ENCODE measurements at regions not wholly inside any gene's neighbourhood (a gene's known extent, or its start where the extent isn't known, plus 50 kb on each side); places are given as distances from the start of the nearest gene placed in this dataset.

DNA sequence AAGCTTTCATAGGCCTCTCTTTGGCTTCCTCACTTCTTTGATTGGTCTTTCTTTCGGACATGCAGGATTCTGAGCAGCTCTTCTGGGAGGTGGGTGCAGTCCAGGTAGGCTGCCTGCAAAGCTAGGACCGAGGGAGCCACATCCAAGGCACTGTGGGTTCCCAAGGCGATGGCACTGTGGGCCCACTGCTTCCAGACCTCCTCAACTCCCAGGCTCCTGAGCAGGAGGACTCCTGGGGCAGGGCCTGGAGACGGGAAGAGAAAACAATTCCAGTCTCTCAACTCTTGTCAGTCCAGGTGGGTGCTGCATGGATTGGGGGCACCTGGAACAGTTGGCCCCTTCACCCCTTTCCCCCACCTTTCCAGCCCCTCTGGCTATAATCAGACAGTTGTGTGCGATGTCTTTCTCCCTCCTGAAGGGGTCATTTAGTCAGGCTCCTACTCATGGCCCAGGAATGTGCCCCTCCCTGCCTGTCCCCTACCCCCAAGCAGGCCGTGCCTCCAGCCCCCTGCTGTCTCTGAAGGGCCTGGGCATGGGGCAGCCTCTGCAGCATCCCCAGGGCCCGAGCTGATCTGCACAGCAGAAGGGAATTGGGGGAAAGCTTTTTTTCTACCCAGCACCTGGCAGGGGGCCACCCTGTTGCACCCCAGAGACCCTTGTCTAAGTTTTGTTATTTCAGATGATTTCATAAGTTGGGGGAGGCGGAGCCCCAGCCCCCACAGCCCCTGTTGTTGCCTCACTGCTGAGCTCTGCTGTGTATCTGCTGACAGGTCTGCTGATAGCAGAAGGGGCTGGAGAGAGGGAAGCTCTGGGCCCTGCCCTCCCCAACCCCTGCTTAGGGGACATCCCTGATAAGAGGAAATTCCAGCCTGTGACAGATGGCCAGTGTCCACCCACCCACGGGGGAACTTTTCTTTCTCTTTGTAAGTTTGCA, 330.3 kb downstream of the SEC14L1 start:
- Histone ChIP-seq H3K9me3 (ENCODE audit: control insufficient read depth, insufficient read depth, low read depth, low read length) (no peaks in the 10 kb centered on the region), H3K4me1 (ENCODE audit: control insufficient read depth, insufficient read depth, low read length) (peaks cover 25% of the 10 kb centered on the region), H3K27ac (ENCODE audit: extremely low read depth, low read depth, low read length) (peak overlapping the region; percentile 80; the same call in 1 of the 2 replicates), H3K36me3 (ENCODE audit: control insufficient read depth in 2 of 2, insufficient read depth in 1 of 2, low read length in 2 of 2) (peaks cover 9 to 15% of the 10 kb centered on the region in 2 experiments; a peak in 2 of 3 replicates), H3K4me3 (ENCODE audit: low read depth, low read length) (no peak overlapping the region)
- CTCF ChIA-PET, result interaction anchor here (0.6 to 2.2 kb wide), 4 partner anchors 30 to 80 kb away, joined by 3 to 8 read pairs (median 6); no protein-coding TSS in a partner anchor
- POLR2A ChIA-PET, result interaction anchor here (0.9 to 1.7 kb wide), 2 partner anchors 96 to 487 kb away, joined by 3 read pairs; partner anchors contain the start of gene TNRC6C
- no peak for TF ChIP-seq ZNF585B (tag by site-specific recombination; IDR thresholded peaks at IDR 0.05)
- TF ChIP-seq, protein P1, sequence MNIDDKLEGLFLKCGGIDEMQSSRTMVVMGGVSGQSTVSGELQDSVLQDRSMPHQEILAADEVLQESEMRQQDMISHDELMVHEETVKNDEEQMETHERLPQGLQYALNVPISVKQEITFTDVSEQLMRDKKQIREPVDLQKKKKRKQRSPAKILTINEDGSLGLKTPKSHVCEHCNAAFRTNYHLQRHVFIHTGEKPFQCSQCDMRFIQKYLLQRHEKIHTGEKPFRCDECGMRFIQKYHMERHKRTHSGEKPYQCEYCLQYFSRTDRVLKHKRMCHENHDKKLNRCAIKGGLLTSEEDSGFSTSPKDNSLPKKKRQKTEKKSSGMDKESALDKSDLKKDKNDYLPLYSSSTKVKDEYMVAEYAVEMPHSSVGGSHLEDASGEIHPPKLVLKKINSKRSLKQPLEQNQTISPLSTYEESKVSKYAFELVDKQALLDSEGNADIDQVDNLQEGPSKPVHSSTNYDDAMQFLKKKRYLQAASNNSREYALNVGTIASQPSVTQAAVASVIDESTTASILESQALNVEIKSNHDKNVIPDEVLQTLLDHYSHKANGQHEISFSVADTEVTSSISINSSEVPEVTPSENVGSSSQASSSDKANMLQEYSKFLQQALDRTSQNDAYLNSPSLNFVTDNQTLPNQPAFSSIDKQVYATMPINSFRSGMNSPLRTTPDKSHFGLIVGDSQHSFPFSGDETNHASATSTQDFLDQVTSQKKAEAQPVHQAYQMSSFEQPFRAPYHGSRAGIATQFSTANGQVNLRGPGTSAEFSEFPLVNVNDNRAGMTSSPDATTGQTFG (tag by site-specific recombination; IDR thresholded peaks at IDR 0.05; ENCODE audit: borderline replicate concordance), result no peak
- no peak for TF ChIP-seq ZNF112 (tag by site-specific recombination; IDR thresholded peaks at IDR 0.05)
- TF ChIP-seq, protein P2, sequence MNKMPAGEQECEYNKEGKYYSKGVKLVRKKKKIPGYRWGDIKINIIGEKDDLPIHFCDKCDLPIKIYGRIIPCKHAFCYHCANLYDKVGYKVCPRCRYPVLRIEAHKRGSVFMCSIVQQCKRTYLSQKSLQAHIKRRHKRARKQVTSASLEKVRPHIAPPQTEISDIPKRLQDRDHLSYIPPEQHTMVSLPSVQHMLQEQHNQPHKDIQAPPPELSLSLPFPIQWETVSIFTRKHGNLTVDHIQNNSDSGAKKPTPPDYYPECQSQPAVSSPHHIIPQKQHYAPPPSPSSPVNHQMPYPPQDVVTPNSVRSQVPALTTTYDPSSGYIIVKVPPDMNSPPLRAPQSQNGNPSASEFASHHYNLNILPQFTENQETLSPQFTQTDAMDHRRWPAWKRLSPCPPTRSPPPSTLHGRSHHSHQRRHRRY (tag by site-specific recombination; IDR thresholded peaks at IDR 0.05), result no peak
- TF ChIP-seq ZNF48 (tag by site-specific recombination; IDR thresholded peaks at IDR 0.05), result no peak
- TF ChIP-seq, protein P3, sequence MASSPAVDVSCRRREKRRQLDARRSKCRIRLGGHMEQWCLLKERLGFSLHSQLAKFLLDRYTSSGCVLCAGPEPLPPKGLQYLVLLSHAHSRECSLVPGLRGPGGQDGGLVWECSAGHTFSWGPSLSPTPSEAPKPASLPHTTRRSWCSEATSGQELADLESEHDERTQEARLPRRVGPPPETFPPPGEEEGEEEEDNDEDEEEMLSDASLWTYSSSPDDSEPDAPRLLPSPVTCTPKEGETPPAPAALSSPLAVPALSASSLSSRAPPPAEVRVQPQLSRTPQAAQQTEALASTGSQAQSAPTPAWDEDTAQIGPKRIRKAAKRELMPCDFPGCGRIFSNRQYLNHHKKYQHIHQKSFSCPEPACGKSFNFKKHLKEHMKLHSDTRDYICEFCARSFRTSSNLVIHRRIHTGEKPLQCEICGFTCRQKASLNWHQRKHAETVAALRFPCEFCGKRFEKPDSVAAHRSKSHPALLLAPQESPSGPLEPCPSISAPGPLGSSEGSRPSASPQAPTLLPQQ (tag by site-specific recombination; IDR thresholded peaks at IDR 0.05), result peak; percentile 87
- TF ChIP-seq REPIN1 (tag by site-specific recombination; IDR thresholded peaks at IDR 0.05; ENCODE audit: low read depth), result no peak
- TF ChIP-seq ZFHX2 (tag by site-specific recombination; conservative IDR thresholded peaks at IDR 0.05), result no peak; the same call in 1 of the 2 replicates
- TF ChIP-seq SCRT1 (tag by site-specific recombination; IDR thresholded peaks at IDR 0.05; ENCODE audit: borderline replicate concordance), result no peak
- no peak for TF ChIP-seq ZNF623 (tag by site-specific recombination; IDR thresholded peaks at IDR 0.05)
- no peak for TF ChIP-seq ZBTB17 (tag by site-specific recombination; IDR thresholded peaks at IDR 0.05)
- TF ChIP-seq ZBTB21 (tag by site-specific recombination; IDR thresholded peaks at IDR 0.05), result no peak
- TF ChIP-seq ZSCAN23 (tag by site-specific recombination; IDR thresholded peaks at IDR 0.05), result no peak
- no peak for TF ChIP-seq ZNF19 (tag by site-specific recombination; IDR thresholded peaks at IDR 0.05; ENCODE audit: low read depth)
- no peak for TF ChIP-seq ZNF140 (tag by site-specific recombination; IDR thresholded peaks at IDR 0.05)
- TF ChIP-seq ZNF174 (tag by site-specific recombination; IDR thresholded peaks at IDR 0.05), result no peak
- TF ChIP-seq ZNF248 (tag by site-specific recombination; IDR thresholded peaks at IDR 0.05), result no peak
- no peak for TF ChIP-seq FEZF1 (tag by site-specific recombination; IDR thresholded peaks at IDR 0.05)
- TF ChIP-seq, protein P4, sequence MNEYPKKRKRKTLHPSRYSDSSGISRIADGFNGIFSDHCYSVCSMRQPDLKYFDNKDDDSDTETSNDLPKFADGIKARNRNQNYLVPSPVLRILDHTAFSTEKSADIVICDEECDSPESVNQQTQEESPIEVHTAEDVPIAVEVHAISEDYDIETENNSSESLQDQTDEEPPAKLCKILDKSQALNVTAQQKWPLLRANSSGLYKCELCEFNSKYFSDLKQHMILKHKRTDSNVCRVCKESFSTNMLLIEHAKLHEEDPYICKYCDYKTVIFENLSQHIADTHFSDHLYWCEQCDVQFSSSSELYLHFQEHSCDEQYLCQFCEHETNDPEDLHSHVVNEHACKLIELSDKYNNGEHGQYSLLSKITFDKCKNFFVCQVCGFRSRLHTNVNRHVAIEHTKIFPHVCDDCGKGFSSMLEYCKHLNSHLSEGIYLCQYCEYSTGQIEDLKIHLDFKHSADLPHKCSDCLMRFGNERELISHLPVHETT (tag by site-specific recombination; IDR thresholded peaks at IDR 0.05), result no peak
- TF ChIP-seq, protein P5, sequence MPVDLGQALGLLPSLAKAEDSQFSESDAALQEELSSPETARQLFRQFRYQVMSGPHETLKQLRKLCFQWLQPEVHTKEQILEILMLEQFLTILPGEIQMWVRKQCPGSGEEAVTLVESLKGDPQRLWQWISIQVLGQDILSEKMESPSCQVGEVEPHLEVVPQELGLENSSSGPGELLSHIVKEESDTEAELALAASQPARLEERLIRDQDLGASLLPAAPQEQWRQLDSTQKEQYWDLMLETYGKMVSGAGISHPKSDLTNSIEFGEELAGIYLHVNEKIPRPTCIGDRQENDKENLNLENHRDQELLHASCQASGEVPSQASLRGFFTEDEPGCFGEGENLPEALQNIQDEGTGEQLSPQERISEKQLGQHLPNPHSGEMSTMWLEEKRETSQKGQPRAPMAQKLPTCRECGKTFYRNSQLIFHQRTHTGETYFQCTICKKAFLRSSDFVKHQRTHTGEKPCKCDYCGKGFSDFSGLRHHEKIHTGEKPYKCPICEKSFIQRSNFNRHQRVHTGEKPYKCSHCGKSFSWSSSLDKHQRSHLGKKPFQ (tag by site-specific recombination; IDR thresholded peaks at IDR 0.05), result no peak
- no peak for TF ChIP-seq KLF7 (tag by site-specific recombination; IDR thresholded peaks at IDR 0.05; ENCODE audit: borderline replicate concordance)
- TF ChIP-seq, protein P6, sequence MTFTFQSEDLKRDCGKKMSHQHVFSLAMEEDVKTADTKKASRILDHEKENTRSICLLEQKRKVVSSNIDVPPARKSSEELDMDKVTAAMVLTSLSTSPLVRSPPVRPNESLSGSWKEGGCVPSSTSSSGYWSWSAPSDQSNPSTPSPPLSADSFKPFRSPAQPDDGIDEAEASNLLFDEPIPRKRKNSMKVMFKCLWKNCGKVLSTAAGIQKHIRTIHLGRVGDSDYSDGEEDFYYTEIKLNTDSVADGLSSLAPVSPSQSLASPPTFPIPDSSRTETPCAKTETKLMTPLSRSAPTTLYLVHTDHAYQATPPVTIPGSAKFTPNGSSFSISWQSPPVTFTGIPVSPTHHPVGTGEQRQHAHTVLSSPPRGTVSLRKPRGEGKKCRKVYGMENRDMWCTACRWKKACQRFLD (tag by site-specific recombination; IDR thresholded peaks at IDR 0.05), result no peak
- TF ChIP-seq ZNF335 (tag by site-specific recombination; conservative IDR thresholded peaks at IDR 0.05), result no peak
- peak; percentile 40; the same call in 1 of the 2 replicates for TF ChIP-seq ZNF24 (tag by site-specific recombination; IDR thresholded peaks at IDR 0.05)
- no peak for TF ChIP-seq ZNF132 (tag by site-specific recombination; IDR thresholded peaks at IDR 0.05; ENCODE audit: borderline replicate concordance)
- TF ChIP-seq KLF9 (tag by site-specific recombination; IDR thresholded peaks at IDR 0.05; ENCODE audit: low read depth), result peak; percentile 24; the same call in 1 of the 2 replicates
- TF ChIP-seq KLF1 (tag by site-specific recombination; IDR thresholded peaks at IDR 0.05), result peak; percentile 30; the same call in 1 of the 2 replicates
- TF ChIP-seq SALL2 (tag by site-specific recombination; IDR thresholded peaks at IDR 0.05; ENCODE audit: borderline replicate concordance), result no peak
